Liver (tissue), 3 donors: ENCODE measurements at regions not wholly inside any gene's neighbourhood (a gene's known extent, or its start where the extent isn't known, plus 50 kb on each side); places are given as distances from the start of the nearest gene placed in this dataset.
"Not testable (repeated sequence)": the region's sequence is repeated elsewhere in the genome, so short reads cannot be mapped to it uniquely, and the experiment has no call there.

Experiments
- FOXA2 ChIP-seq: IDR thresholded peaks from 2 replicates; pipeline ENCODE4 v1.6.1; 2016; ENCODE audit warnings: antibody characterized with exemption
- HNF4A ChIP-seq, 2 donors: conservative IDR thresholded peaks; 2 replicates each; pipeline ENCODE4 v1.6.1; 2016; ENCODE audit warnings: antibody characterized with exemption in 2 of 2, mild to moderate bottlenecking in 2 of 2
- JUND ChIP-seq, 2 donors: IDR thresholded peaks; 2 replicates each; pipeline ENCODE4 v1.6.1; 2016; ENCODE audit warnings: antibody characterized with exemption in 2 of 2
- RAD21 ChIP-seq, 2 donors: IDR thresholded peaks; 2 replicates each; pipeline ENCODE4 v1.6.1; 2016; ENCODE audit warnings: antibody characterized with exemption in 2 of 2, mild to moderate bottlenecking in 2 of 2
- SP1 ChIP-seq: IDR thresholded peaks from 2 replicates; pipeline ENCODE4 v1.6.1; 2018; ENCODE audit warnings: antibody characterized with exemption, mild to moderate bottlenecking
- TAF1 ChIP-seq: conservative IDR thresholded peaks from 2 replicates; pipeline ENCODE4 v1.6.1; 2016; ENCODE audit warnings: antibody characterized with exemption, mild to moderate bottlenecking
- YY1 ChIP-seq: IDR thresholded peaks from 2 replicates; pipeline ENCODE4 v1.6.1; 2016; ENCODE audit warnings: antibody characterized with exemption, mild to moderate bottlenecking
- TF ChIP-seq, protein P1 (sequence below): fragments of 150-350 bp; IDR thresholded peaks from 2 replicates; pipeline ENCODE4 v1.5.1; 2017; ENCODE audit warnings: improper control_type of control experiment, low read depth, low read length; ENCODE audit not compliant: missing input control
- TF ChIP-seq, protein P2 (sequence below): IDR thresholded peaks from 2 replicates; pipeline ENCODE4 v1.6.1; 2016; ENCODE audit warnings: antibody characterized with exemption, mild to moderate bottlenecking
- TF ChIP-seq, protein P3 (sequence below): IDR thresholded peaks from 2 replicates; pipeline ENCODE4 v1.6.1; 2016; ENCODE audit warnings: antibody characterized with exemption
- TF ChIP-seq, protein P4 (sequence below): IDR thresholded peaks from 2 replicates; pipeline ENCODE4 v1.6.1; 2016; ENCODE audit warnings: antibody characterized with exemption
- TF ChIP-seq, protein P5 (sequence below): IDR thresholded peaks from 2 replicates; pipeline ENCODE4 v1.6.1; 2016; ENCODE audit warnings: antibody characterized with exemption
- donor health status: healthy.
- donor health status: healthy.

DNA sequence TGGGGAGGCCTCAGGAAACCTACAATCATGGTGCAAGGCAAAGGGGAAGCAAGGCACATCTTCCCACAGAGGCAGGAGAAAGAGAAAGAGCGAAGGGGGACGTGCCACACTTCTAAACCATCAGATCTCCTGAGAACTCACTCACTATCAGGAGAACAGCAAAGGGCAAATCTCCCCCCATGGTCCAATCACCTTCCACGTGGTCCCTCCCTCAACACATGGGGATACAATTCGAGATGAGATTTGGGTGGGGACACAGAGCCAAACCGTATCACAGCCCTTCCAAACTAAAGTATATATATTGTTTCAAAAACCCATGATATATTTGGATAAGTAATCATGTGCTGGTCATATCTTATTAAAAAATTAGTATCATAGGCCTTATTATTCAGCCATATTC is 437.6 kb downstream of the KCNJ18 start:
- TF ChIP-seq TAF1; YY1; SP1; JUND (IDR thresholded peaks at IDR 0.05); RAD21 (IDR thresholded peaks at IDR 0.05); FOXA2; HNF4A (conservative IDR thresholded peaks at IDR 0.05): not testable (repeated sequence)
- TF ChIP-seq, protein P1, sequence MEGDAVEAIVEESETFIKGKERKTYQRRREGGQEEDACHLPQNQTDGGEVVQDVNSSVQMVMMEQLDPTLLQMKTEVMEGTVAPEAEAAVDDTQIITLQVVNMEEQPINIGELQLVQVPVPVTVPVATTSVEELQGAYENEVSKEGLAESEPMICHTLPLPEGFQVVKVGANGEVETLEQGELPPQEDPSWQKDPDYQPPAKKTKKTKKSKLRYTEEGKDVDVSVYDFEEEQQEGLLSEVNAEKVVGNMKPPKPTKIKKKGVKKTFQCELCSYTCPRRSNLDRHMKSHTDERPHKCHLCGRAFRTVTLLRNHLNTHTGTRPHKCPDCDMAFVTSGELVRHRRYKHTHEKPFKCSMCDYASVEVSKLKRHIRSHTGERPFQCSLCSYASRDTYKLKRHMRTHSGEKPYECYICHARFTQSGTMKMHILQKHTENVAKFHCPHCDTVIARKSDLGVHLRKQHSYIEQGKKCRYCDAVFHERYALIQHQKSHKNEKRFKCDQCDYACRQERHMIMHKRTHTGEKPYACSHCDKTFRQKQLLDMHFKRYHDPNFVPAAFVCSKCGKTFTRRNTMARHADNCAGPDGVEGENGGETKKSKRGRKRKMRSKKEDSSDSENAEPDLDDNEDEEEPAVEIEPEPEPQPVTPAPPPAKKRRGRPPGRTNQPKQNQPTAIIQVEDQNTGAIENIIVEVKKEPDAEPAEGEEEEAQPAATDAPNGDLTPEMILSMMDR, result not testable (repeated sequence)
- TF ChIP-seq, protein P2, sequence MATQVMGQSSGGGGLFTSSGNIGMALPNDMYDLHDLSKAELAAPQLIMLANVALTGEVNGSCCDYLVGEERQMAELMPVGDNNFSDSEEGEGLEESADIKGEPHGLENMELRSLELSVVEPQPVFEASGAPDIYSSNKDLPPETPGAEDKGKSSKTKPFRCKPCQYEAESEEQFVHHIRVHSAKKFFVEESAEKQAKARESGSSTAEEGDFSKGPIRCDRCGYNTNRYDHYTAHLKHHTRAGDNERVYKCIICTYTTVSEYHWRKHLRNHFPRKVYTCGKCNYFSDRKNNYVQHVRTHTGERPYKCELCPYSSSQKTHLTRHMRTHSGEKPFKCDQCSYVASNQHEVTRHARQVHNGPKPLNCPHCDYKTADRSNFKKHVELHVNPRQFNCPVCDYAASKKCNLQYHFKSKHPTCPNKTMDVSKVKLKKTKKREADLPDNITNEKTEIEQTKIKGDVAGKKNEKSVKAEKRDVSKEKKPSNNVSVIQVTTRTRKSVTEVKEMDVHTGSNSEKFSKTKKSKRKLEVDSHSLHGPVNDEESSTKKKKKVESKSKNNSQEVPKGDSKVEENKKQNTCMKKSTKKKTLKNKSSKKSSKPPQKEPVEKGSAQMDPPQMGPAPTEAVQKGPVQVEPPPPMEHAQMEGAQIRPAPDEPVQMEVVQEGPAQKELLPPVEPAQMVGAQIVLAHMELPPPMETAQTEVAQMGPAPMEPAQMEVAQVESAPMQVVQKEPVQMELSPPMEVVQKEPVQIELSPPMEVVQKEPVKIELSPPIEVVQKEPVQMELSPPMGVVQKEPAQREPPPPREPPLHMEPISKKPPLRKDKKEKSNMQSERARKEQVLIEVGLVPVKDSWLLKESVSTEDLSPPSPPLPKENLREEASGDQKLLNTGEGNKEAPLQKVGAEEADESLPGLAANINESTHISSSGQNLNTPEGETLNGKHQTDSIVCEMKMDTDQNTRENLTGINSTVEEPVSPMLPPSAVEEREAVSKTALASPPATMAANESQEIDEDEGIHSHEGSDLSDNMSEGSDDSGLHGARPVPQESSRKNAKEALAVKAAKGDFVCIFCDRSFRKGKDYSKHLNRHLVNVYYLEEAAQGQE, result not testable (repeated sequence)
- TF ChIP-seq, protein P3, sequence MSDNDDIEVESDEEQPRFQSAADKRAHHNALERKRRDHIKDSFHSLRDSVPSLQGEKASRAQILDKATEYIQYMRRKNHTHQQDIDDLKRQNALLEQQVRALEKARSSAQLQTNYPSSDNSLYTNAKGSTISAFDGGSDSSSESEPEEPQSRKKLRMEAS, result not testable (repeated sequence)
- TF ChIP-seq, protein P4, sequence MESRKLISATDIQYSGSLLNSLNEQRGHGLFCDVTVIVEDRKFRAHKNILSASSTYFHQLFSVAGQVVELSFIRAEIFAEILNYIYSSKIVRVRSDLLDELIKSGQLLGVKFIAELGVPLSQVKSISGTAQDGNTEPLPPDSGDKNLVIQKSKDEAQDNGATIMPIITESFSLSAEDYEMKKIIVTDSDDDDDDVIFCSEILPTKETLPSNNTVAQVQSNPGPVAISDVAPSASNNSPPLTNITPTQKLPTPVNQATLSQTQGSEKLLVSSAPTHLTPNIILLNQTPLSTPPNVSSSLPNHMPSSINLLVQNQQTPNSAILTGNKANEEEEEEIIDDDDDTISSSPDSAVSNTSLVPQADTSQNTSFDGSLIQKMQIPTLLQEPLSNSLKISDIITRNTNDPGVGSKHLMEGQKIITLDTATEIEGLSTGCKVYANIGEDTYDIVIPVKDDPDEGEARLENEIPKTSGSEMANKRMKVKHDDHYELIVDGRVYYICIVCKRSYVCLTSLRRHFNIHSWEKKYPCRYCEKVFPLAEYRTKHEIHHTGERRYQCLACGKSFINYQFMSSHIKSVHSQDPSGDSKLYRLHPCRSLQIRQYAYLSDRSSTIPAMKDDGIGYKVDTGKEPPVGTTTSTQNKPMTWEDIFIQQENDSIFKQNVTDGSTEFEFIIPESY, result not testable (repeated sequence)
- TF ChIP-seq, protein P5, sequence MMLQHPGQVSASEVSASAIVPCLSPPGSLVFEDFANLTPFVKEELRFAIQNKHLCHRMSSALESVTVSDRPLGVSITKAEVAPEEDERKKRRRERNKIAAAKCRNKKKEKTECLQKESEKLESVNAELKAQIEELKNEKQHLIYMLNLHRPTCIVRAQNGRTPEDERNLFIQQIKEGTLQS, result not testable (repeated sequence)
